ENCODE measurements at regions not wholly inside any gene's neighbourhood (a gene's known extent, or its start where the extent isn't known, plus 50 kb on each side); places are given as distances from the start of the nearest gene placed in this dataset.
A peak's percentile ranks its signal among the peaks of the same experiment; 100 is the strongest.

- Histone ChIP-seq H2AFZ (ENCODE audit: low read depth, low read length) (no peak overlapping the region), H3K27me3 (ENCODE audit: insufficient read depth, low read depth, low read length) (no peaks in the 10 kb centered on the region), H3K27ac (ENCODE audit: low read length) (peak overlapping the region; percentile 36), H3K36me3 (ENCODE audit: insufficient read depth, low read length) (no peaks in the 10 kb centered on the region), H3K4me2 (ENCODE audit: low read length) (no peak overlapping the region), H3F3A (ENCODE audit: insufficient read depth, low read length, poor library complexity, severe bottlenecking) (no peaks in the 10 kb centered on the region), H3K4me3 (ENCODE audit: low read length) (no peak overlapping the region), H3K9me2 (ENCODE audit: insufficient read depth, low read length) (peaks cover 4% of the 10 kb centered on the region), H3K79me2 (replicated peaks; ENCODE audit: insufficient read depth, low read length) (no peaks in the 10 kb centered on the region), H4K20me1 (ENCODE audit: insufficient read depth) (no peaks in the 10 kb centered on the region), H3K9me3 (ENCODE audit: low read length) (no peaks in the 10 kb centered on the region), H3K9ac (ENCODE audit: low read length) (no peak overlapping the region)
- TF ChIP-seq, protein P1, sequence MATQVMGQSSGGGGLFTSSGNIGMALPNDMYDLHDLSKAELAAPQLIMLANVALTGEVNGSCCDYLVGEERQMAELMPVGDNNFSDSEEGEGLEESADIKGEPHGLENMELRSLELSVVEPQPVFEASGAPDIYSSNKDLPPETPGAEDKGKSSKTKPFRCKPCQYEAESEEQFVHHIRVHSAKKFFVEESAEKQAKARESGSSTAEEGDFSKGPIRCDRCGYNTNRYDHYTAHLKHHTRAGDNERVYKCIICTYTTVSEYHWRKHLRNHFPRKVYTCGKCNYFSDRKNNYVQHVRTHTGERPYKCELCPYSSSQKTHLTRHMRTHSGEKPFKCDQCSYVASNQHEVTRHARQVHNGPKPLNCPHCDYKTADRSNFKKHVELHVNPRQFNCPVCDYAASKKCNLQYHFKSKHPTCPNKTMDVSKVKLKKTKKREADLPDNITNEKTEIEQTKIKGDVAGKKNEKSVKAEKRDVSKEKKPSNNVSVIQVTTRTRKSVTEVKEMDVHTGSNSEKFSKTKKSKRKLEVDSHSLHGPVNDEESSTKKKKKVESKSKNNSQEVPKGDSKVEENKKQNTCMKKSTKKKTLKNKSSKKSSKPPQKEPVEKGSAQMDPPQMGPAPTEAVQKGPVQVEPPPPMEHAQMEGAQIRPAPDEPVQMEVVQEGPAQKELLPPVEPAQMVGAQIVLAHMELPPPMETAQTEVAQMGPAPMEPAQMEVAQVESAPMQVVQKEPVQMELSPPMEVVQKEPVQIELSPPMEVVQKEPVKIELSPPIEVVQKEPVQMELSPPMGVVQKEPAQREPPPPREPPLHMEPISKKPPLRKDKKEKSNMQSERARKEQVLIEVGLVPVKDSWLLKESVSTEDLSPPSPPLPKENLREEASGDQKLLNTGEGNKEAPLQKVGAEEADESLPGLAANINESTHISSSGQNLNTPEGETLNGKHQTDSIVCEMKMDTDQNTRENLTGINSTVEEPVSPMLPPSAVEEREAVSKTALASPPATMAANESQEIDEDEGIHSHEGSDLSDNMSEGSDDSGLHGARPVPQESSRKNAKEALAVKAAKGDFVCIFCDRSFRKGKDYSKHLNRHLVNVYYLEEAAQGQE (IDR thresholded peaks at IDR 0.05; ENCODE audit: borderline replicate concordance) = no peak
- TF ChIP-seq POLR2AphosphoS5 (IDR thresholded peaks at IDR 0.05) (peak; percentile 97), RAD21 (conservative IDR thresholded peaks at IDR 0.05) (peak; percentile 37), SMC3 (conservative IDR thresholded peaks at IDR 0.05; ENCODE audit: poor library complexity) (no peak), EP300 (conservative IDR thresholded peaks at IDR 0.05; ENCODE audit: poor library complexity, severe bottlenecking) (peak; percentile 96), CTCF (IDR thresholded peaks at IDR 0.05; ENCODE audit: poor library complexity, severe bottlenecking) (no peak)
These were observed 660.9 kb downstream of the C12orf50 start for GRCh38 chr12:87368259-87368658.

DNA sequence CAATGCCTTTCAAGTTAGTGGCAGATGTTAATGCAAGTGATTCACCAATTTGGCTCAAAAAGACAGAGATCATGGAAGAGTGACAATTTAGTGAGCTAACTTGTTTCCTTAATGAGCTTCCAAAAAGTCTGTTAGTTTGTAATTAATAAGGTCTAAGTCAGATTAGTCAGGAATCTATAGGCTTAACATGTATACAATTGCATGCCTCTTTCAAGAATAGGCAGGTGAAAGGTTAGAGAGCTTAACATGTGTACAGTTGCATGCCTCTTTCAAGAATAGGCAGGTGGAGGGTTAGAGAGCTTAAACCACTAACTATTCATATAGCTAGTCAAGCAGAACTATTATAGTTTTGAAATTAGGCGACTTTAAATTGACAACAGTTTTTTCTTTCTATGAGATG is 663.8 kb downstream of the C12orf50 start:
- H3K36me3 ChIP-seq (ENCODE audit: insufficient read depth, low read length) = no peaks in the 10 kb centered on the region
- no peak overlapping the region for H3K4me2 ChIP-seq (ENCODE audit: low read length)
- no peaks in the 10 kb centered on the region for H3K79me2 ChIP-seq (replicated peaks; ENCODE audit: insufficient read depth, low read length)
- H2AFZ ChIP-seq (ENCODE audit: low read depth, low read length) = no peak overlapping the region
- no peaks in the 10 kb centered on the region for H3K27me3 ChIP-seq (ENCODE audit: insufficient read depth, low read depth, low read length)
- no peaks in the 10 kb centered on the region for H4K20me1 ChIP-seq (ENCODE audit: insufficient read depth)
- H3K27ac ChIP-seq (ENCODE audit: low read length) = no peak overlapping the region
- TF ChIP-seq EZH2 (IDR thresholded peaks at IDR 0.05; ENCODE audit: borderline replicate concordance, insufficient read depth, low read length, poor library complexity, severe bottlenecking) = no peak
- no peak for TF ChIP-seq EP300 (conservative IDR thresholded peaks at IDR 0.05; ENCODE audit: poor library complexity, severe bottlenecking)
- TF ChIP-seq TAF1 (IDR thresholded peaks at IDR 0.05; ENCODE audit: low read depth) = no peak
- no peak for TF ChIP-seq RAD21 (conservative IDR thresholded peaks at IDR 0.05)
- no peak for TF ChIP-seq POLR2AphosphoS5 (IDR thresholded peaks at IDR 0.05)
- TF ChIP-seq, protein P1 (IDR thresholded peaks at IDR 0.05; ENCODE audit: borderline replicate concordance) = no peak
- TF ChIP-seq SMC3 (conservative IDR thresholded peaks at IDR 0.05; ENCODE audit: poor library complexity) = no peak
- TF ChIP-seq CTCF (IDR thresholded peaks at IDR 0.05; ENCODE audit: poor library complexity, severe bottlenecking) = no peak
- TF ChIP-seq MXI1 (conservative IDR thresholded peaks at IDR 0.05; ENCODE audit: poor library complexity, severe bottlenecking) = no peak
- no peaks in the 10 kb centered on the region for H3K9me3 ChIP-seq (ENCODE audit: low read length)
- peaks cover 4% of the 10 kb centered on the region for H3K9me2 ChIP-seq (ENCODE audit: insufficient read depth, low read length)
- H3F3A ChIP-seq (ENCODE audit: insufficient read depth, low read length, poor library complexity, severe bottlenecking) = no peaks in the 10 kb centered on the region
- no peak overlapping the region for H3K4me3 ChIP-seq (ENCODE audit: low read length)
- no peak overlapping the region for H3K9ac ChIP-seq (ENCODE audit: low read length)

Data from neural cell (in vitro differentiated cells).